ENCODE measurements at regions not wholly inside any gene's neighbourhood (a gene's known extent, or its start where the extent isn't known, plus 50 kb on each side); places are given as distances from the start of the nearest gene placed in this dataset.

DNA sequence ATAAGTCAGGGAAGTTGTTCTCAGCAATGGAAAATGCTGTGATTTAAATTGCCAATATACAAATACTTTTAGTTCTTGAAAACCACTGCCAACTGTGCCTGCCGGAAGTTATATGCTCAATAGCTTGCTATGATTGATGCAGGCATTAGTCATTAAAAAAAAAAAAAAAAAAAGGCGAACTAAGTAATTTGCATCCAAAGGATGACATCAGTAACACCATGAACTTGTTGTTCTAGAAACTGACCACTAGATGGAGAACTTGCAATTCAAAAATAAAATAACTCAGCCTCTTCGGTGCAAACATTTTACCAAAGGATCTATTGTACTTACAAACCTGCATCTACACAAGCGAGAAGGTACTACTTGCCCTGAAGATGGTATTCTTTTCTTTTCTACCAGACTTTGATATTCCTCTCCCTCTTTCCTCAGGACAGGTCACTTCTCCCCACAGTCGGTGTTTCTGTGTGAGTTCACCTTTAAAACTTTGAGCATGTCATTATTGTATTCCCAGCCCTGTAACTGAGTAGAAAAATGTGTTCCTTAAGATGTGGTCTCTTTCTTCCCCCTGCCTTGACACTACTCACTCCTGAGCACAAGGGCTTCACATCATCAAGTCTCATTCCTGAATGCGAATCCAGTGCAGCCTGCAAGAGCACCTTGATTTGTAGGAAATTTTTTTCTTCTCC lies 115.0 kb upstream of the VEPH1 start:
- Histone ChIP-seq H3K9me3 (ENCODE audit: control insufficient read depth in 1 of 2, insufficient read depth in 1 of 2, low read depth in 1 of 2, low read length in 2 of 2) (no peaks in the 10 kb centered on the region), H2AFZ (ENCODE audit: low read depth, low read length, poor library complexity, severe bottlenecking) (peak overlapping the region; percentile 66), H3K27me3 (ENCODE audit: insufficient read depth, low read length) (no peaks in the 10 kb centered on the region), H3K9me2 (ENCODE audit: insufficient read depth) (no peaks in the 10 kb centered on the region), H3K79me2 (ENCODE audit: insufficient read depth, low read length) (no peaks in the 10 kb centered on the region), H3K27ac (ENCODE audit: low read depth, low read length) (no peak overlapping the region), H3K36me3 (ENCODE audit: control insufficient read depth in 1 of 2, insufficient read depth in 2 of 2, low read length in 2 of 2) (no peaks in the 10 kb centered on the region), H3K4me2 (ENCODE audit: low read length) (peak overlapping the region; percentile 16; the same call in 1 of the 2 replicates), H3K9ac (ENCODE audit: low read length) (no peak overlapping the region), H4K20me1 (ENCODE audit: insufficient read depth) (no peaks in the 10 kb centered on the region), H3K4me1 (ENCODE audit: control insufficient read depth in 1 of 2, insufficient read depth in 2 of 2, low read length in 2 of 2) (peaks cover 0 to 5% of the 10 kb centered on the region in 2 experiments; a peak in 1 of 4 replicates), H3K4me3 (replicated peaks in 1 of 2; ENCODE audit: low read depth in 1 of 2, low read length in 2 of 2) (no peak overlapping the region)
- ChIA-PET RAD21 (ENCODE audit: low non-redundant PET in 1 of 2, low total read pairs in 2 of 2, uncharacterized antibody in 2 of 2, unreplicated experiment in 2 of 2) (interaction anchor here in 1 of 2 experiments (0.6 kb wide), 1 partner anchor 278 kb away, joined by 3 read pairs; no protein-coding TSS in a partner anchor), CTCF (interaction anchor here (0.6 to 1.8 kb wide), 12 partner anchors 10 to 1472 kb away, joined by 3 to 21 read pairs (median 4); no protein-coding TSS in a partner anchor), POLR2A (no interaction called here)
- DNase-seq (ENCODE audit: low read depth, low spot score) (peak; percentile 61), ATAC-seq (peak; percentile 80)
- intact Hi-C loops (cut with micrococcal nuclease), result loop anchor here (1.0 to 10.0 kb wide), 3 partner anchors 816 to 1027 kb away; partner anchors contain the start of gene GFM1
- BruUV-seq (replicated peaks), result no TSS peak
- TF ChIP-seq EZH2 (IDR thresholded peaks at IDR 0.05) (no peak), SIN3A (IDR thresholded peaks at IDR 0.05; ENCODE audit: low read depth) (no peak), POLR2A (IDR thresholded peaks at IDR 0.05; ENCODE audit: borderline replicate concordance, extremely low read depth, insufficient read depth, insufficient read length) (no peak), ZFX (IDR thresholded peaks at IDR 0.05) (no peak), CEBPB (IDR thresholded peaks at IDR 0.05; ENCODE audit: low read depth) (no peak), ELF1 (IDR thresholded peaks at IDR 0.05; ENCODE audit: borderline replicate concordance, low read depth) (0 out of 2 replicates have a peak, but pooled peaks have one; percentile 21), FOSL1 (IDR thresholded peaks at IDR 0.05; ENCODE audit: low read depth) (peak; percentile 58; the same call in 1 of the 2 replicates), RAD21 (IDR thresholded peaks at IDR 0.05; ENCODE audit: low read depth) (peak; percentile 81), SP1 (IDR thresholded peaks at IDR 0.05; ENCODE audit: low read depth) (no peak), SRF (IDR thresholded peaks at IDR 0.05; ENCODE audit: low read depth) (0 out of 2 replicates have a peak, but pooled peaks have one; percentile 34), EZH2phosphoT487 (IDR thresholded peaks at IDR 0.05; ENCODE audit: borderline replicate concordance) (no peak), JUND (IDR thresholded peaks at IDR 0.05) (peak; percentile 43; the same call in 1 of the 2 replicates), ZNF274 (IDR thresholded peaks at IDR 0.05; ENCODE audit: low read depth, low read length) (no peak), CBX3 (IDR thresholded peaks at IDR 0.05; ENCODE audit: low read depth) (peak; percentile 18; the same call in 1 of the 2 replicates), POLR2AphosphoS5 (IDR thresholded peaks at IDR 0.05; ENCODE audit: low read depth, low read length) (no peak)
- TF ChIP-seq, protein P1, sequence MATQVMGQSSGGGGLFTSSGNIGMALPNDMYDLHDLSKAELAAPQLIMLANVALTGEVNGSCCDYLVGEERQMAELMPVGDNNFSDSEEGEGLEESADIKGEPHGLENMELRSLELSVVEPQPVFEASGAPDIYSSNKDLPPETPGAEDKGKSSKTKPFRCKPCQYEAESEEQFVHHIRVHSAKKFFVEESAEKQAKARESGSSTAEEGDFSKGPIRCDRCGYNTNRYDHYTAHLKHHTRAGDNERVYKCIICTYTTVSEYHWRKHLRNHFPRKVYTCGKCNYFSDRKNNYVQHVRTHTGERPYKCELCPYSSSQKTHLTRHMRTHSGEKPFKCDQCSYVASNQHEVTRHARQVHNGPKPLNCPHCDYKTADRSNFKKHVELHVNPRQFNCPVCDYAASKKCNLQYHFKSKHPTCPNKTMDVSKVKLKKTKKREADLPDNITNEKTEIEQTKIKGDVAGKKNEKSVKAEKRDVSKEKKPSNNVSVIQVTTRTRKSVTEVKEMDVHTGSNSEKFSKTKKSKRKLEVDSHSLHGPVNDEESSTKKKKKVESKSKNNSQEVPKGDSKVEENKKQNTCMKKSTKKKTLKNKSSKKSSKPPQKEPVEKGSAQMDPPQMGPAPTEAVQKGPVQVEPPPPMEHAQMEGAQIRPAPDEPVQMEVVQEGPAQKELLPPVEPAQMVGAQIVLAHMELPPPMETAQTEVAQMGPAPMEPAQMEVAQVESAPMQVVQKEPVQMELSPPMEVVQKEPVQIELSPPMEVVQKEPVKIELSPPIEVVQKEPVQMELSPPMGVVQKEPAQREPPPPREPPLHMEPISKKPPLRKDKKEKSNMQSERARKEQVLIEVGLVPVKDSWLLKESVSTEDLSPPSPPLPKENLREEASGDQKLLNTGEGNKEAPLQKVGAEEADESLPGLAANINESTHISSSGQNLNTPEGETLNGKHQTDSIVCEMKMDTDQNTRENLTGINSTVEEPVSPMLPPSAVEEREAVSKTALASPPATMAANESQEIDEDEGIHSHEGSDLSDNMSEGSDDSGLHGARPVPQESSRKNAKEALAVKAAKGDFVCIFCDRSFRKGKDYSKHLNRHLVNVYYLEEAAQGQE (IDR thresholded peaks at IDR 0.05; ENCODE audit: low read depth), result no peak
- TF ChIP-seq, protein P2, sequence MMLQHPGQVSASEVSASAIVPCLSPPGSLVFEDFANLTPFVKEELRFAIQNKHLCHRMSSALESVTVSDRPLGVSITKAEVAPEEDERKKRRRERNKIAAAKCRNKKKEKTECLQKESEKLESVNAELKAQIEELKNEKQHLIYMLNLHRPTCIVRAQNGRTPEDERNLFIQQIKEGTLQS (IDR thresholded peaks at IDR 0.05), result no peak
- TF ChIP-seq, protein P3, sequence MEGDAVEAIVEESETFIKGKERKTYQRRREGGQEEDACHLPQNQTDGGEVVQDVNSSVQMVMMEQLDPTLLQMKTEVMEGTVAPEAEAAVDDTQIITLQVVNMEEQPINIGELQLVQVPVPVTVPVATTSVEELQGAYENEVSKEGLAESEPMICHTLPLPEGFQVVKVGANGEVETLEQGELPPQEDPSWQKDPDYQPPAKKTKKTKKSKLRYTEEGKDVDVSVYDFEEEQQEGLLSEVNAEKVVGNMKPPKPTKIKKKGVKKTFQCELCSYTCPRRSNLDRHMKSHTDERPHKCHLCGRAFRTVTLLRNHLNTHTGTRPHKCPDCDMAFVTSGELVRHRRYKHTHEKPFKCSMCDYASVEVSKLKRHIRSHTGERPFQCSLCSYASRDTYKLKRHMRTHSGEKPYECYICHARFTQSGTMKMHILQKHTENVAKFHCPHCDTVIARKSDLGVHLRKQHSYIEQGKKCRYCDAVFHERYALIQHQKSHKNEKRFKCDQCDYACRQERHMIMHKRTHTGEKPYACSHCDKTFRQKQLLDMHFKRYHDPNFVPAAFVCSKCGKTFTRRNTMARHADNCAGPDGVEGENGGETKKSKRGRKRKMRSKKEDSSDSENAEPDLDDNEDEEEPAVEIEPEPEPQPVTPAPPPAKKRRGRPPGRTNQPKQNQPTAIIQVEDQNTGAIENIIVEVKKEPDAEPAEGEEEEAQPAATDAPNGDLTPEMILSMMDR (IDR thresholded peaks at IDR 0.05 in 2 of 3, conservative IDR thresholded peaks at IDR 0.05 in 1 of 3; ENCODE audit: borderline replicate concordance in 1 of 3, insufficient read depth in 1 of 3, low read depth in 2 of 3, low read length in 2 of 3), result peak; percentile 53 to 71 (median 57); a peak in 5 of 6 replicates
- TF ChIP-seq, protein P4, sequence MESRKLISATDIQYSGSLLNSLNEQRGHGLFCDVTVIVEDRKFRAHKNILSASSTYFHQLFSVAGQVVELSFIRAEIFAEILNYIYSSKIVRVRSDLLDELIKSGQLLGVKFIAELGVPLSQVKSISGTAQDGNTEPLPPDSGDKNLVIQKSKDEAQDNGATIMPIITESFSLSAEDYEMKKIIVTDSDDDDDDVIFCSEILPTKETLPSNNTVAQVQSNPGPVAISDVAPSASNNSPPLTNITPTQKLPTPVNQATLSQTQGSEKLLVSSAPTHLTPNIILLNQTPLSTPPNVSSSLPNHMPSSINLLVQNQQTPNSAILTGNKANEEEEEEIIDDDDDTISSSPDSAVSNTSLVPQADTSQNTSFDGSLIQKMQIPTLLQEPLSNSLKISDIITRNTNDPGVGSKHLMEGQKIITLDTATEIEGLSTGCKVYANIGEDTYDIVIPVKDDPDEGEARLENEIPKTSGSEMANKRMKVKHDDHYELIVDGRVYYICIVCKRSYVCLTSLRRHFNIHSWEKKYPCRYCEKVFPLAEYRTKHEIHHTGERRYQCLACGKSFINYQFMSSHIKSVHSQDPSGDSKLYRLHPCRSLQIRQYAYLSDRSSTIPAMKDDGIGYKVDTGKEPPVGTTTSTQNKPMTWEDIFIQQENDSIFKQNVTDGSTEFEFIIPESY (IDR thresholded peaks at IDR 0.05; ENCODE audit: extremely low read depth, insufficient replicate concordance, low read length), result no peak
- TF ChIP-seq, protein P5, sequence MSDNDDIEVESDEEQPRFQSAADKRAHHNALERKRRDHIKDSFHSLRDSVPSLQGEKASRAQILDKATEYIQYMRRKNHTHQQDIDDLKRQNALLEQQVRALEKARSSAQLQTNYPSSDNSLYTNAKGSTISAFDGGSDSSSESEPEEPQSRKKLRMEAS (IDR thresholded peaks at IDR 0.05), result no peak
